RWPE2 (cell line): ENCODE measurements at regions not wholly inside any gene's neighbourhood (a gene's known extent, or its start where the extent isn't known, plus 50 kb on each side); places are given as distances from the start of the nearest gene placed in this dataset.
A peak's percentile ranks its signal among the peaks of the same experiment; 100 is the strongest.

Experiments used
- ATAC-seq: fragments of 200-7000 bp; cut with Tn5 transposase; 3 replicates; pipeline ENCODE4 v1.9.1; 2021; ENCODE audit warnings: low read depth
- DNase-seq: peaks from one replicate; pipeline ENCODE4 v3.0.0-alpha.2; 2020; ENCODE audit warnings: low spot score
- H3K27ac ChIP-seq: fragments of 450-650 bp; 2 replicates; pipeline ENCODE4 v1.5.1; 2017; ENCODE audit warnings: mild to moderate bottlenecking; ENCODE audit not compliant: poor library complexity, severe bottlenecking
- H3K27me3 ChIP-seq: fragments of 250-450 bp; sonication (Bioruptor Pico); 2 replicates; pipeline ENCODE4 v1.5.1; 2021; ENCODE audit warnings: mild to moderate bottlenecking, moderate library complexity; ENCODE audit not compliant: insufficient read depth, poor library complexity, severe bottlenecking
- H3K36me3 ChIP-seq: fragments of 250-450 bp; sonication (Bioruptor Pico); 2 replicates; pipeline ENCODE4 v1.5.1; 2020; ENCODE audit warnings: low read depth, mild to moderate bottlenecking, moderate library complexity
- H3K4me1 ChIP-seq: fragments of 250-450 bp; sonication (Bioruptor Pico); 2 replicates; pipeline ENCODE4 v1.5.1; 2021; ENCODE audit warnings: mild to moderate bottlenecking, moderate library complexity; ENCODE audit not compliant: insufficient read depth, poor library complexity, severe bottlenecking
- H3K4me3 ChIP-seq: fragments of 250-450 bp; sonication (Bioruptor Pico); 2 replicates; pipeline ENCODE4 v1.5.1; 2021; ENCODE audit warnings: mild to moderate bottlenecking, moderate library complexity; ENCODE audit not compliant: severe bottlenecking
- H3K9me3 ChIP-seq: fragments of 250-450 bp; sonication (Bioruptor Pico); 2 replicates; pipeline ENCODE4 v1.5.1; 2021; ENCODE audit warnings: mild to moderate bottlenecking, moderate library complexity; ENCODE audit not compliant: severe bottlenecking
- TF ChIP-seq, protein P1 (sequence below): fragments of 450-650 bp; IDR thresholded peaks from one replicate; pipeline ENCODE4 v1.5.1; 2017; ENCODE audit warnings: mild to moderate bottlenecking, moderate library complexity; ENCODE audit not compliant: poor library complexity, severe bottlenecking

DNA sequence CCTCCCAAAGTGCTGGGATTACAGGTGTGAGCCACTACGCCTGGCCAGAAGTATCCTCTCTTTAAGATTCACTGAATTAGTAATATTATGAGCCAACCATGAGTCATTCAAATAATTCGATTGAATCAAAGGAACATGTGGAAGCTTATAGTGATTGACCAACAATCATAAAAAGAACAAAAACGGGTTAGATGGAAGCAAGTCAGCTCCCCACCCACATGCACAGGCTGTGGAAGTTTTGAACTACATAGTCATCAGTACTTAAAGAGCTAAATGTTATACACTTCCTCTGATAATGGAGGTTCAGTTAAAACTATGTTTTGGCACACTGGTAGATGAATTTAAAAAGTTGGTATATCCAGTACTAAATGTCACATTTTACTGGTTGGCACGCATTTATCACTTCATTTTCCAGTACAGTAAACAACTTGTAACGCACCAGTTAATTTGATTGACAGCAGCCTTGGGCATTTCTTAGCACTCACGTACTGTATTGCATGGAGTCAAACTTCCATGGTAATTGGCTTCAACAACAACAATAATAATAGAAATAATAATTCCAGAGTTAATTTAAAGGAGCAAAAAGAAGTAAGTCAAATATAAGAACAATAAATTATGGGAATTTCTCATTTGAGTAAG is 1107.3 kb upstream of the MAP3K7 start:
- H3K27me3 ChIP-seq: no peaks in the 10 kb centered on the region
- ATAC-seq: peak; percentile 86
- peak overlapping the region; percentile 75 for H3K27ac ChIP-seq
- H3K4me1 ChIP-seq: peaks cover 39% of the 10 kb centered on the region
- H3K36me3 ChIP-seq: no peaks in the 10 kb centered on the region
- TF ChIP-seq, protein P1, sequence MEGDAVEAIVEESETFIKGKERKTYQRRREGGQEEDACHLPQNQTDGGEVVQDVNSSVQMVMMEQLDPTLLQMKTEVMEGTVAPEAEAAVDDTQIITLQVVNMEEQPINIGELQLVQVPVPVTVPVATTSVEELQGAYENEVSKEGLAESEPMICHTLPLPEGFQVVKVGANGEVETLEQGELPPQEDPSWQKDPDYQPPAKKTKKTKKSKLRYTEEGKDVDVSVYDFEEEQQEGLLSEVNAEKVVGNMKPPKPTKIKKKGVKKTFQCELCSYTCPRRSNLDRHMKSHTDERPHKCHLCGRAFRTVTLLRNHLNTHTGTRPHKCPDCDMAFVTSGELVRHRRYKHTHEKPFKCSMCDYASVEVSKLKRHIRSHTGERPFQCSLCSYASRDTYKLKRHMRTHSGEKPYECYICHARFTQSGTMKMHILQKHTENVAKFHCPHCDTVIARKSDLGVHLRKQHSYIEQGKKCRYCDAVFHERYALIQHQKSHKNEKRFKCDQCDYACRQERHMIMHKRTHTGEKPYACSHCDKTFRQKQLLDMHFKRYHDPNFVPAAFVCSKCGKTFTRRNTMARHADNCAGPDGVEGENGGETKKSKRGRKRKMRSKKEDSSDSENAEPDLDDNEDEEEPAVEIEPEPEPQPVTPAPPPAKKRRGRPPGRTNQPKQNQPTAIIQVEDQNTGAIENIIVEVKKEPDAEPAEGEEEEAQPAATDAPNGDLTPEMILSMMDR: no peak
- no peaks in the 10 kb centered on the region for H3K9me3 ChIP-seq
- peak; percentile 72 for DNase-seq
- no peak overlapping the region for H3K4me3 ChIP-seq

DNA sequence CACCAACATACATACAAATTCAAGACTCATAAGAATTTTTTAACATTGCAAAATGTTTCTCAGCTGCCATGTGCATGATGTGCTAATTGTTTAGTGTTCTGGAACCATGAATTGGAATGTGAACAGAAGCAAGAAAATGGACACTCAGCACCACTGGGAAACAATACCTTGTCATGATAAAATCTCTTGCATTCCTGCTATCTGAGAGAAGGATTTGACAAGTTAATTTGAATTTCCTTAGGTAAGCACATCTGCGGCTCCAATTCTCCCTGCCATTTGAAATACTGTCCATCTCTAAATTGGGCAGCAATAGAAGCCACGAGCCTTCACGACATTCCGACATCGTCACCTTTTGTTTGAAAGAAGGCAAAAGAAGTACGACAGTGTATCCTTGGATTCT is 1104.6 kb upstream of the MAP3K7 start:
- DNase-seq (no peak), ATAC-seq (no peak)
- TF ChIP-seq, protein P1: no peak
- no peaks in the 10 kb centered on the region for H3K36me3 ChIP-seq
- no peaks in the 10 kb centered on the region for H3K27me3 ChIP-seq
- H3K4me3 ChIP-seq: no peak overlapping the region
- no peak overlapping the region for H3K27ac ChIP-seq
- H3K9me3 ChIP-seq: no peaks in the 10 kb centered on the region
- peaks cover 24% of the 10 kb centered on the region for H3K4me1 ChIP-seq

DNA sequence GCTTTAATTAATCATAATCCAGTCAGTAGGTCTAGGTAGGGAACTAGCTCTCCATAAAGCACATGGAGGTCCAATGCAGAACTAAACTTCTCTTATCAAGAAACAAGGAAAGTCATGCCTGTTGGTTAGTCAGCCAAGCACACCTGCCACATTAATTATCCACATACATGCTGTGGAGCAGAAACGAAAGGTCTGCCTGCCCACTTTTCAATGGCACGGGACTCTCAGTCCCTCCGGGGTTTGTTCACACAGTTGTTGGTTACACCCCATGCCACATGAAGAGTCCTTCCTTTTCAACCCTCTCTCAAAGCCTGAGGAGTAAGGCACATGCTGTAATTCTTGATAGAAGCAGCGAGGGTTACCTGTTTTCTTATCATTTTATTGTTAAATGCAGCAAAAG is 1096.4 kb upstream of the MAP3K7 start:
- no peaks in the 10 kb centered on the region for H3K9me3 ChIP-seq
- H3K36me3 ChIP-seq: no peaks in the 10 kb centered on the region
- TF ChIP-seq, protein P1: no peak
- no peak overlapping the region for H3K4me3 ChIP-seq
- DNase-seq (no peak), ATAC-seq (no peak)
- H3K27ac ChIP-seq: no peak overlapping the region
- H3K4me1 ChIP-seq: no peaks in the 10 kb centered on the region
- H3K27me3 ChIP-seq: peaks cover 2% of the 10 kb centered on the region

DNA sequence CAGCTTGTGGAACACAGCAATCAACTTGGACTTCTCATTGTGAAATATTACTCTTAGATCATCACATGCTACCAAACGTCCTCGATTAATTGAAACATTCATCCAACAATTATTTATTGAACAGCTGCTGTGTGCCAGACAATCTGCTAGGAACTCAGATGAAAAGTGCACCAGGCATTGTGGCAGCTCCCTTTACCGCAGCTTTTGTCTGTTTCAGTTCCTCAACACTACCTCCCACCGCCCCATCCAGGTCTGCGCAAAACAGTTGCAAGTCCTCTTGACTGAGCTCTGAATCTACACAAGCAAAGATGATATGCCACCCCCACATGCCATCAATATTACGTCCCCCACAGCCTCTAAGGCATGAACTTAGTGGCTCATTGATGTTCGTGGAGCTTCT is 1094.4 kb upstream of the MAP3K7 start:
- Histone ChIP-seq H3K36me3 (no peaks in the 10 kb centered on the region), H3K4me3 (no peak overlapping the region), H3K4me1 (no peaks in the 10 kb centered on the region), H3K27ac (no peak overlapping the region), H3K9me3 (no peaks in the 10 kb centered on the region), H3K27me3 (peaks cover 8% of the 10 kb centered on the region)
- ATAC-seq (no peak), DNase-seq (no peak)
- TF ChIP-seq, protein P1: no peak

DNA sequence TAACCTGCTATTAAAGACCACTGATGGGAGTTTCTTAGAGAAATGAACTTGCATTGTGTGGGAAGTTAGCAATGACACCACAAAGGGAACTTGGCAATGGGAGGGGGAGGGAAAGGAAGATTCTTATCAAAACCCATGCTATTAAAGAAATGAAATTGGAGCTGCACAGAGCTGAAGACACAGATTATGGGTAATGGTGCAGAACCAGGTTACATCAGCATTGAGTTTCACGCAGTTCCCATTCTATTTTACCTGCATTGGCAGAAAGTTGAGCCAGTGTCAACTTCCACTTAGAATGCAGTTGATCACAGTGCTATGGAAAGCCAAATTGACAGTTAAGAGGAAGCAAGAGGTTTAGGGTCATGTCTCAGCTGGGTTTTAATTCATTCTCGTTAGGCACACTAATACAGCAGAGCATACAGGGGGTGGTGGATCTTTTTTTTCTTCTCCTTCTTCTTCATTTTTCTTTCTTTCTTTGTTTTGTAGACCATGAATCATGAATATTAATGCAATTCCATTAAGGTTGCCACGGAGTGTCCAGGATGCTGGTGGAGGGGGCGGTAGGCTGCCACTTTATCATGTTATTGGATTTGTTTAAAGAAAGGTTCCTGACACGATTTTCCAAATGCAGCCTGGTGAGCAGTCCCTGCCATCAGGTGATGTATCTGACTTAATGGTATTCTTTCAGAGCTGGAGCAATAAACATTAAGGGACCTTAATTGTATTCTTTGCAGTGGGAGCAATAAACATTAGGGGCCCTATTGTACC is 1092.0 kb upstream of the MAP3K7 start:
- ATAC-seq: no peak
- H3K36me3 ChIP-seq: no peaks in the 10 kb centered on the region
- DNase-seq: no peak
- TF ChIP-seq, protein P1: no peak
- H3K27me3 ChIP-seq: peaks cover 11% of the 10 kb centered on the region
- no peaks in the 10 kb centered on the region for H3K9me3 ChIP-seq
- H3K27ac ChIP-seq: no peak overlapping the region
- no peaks in the 10 kb centered on the region for H3K4me1 ChIP-seq
- no peak overlapping the region for H3K4me3 ChIP-seq
